ENCODE measurements at regions not wholly inside any gene's neighbourhood (a gene's known extent, or its start where the extent isn't known, plus 50 kb on each side); places are given as distances from the start of the nearest gene placed in this dataset.
A peak's percentile ranks its signal among the peaks of the same experiment; 100 is the strongest.

GRCh38 chr18:73690222-73690621, 457.4 kb downstream of the FBXO15 start:
- H3K4me2 ChIP-seq (ENCODE audit: low read length): peak overlapping the region; percentile 61
- no peaks in the 10 kb centered on the region for H4K20me1 ChIP-seq (ENCODE audit: insufficient read depth, low read length)
- no peak overlapping the region for H3K9ac ChIP-seq (ENCODE audit: low read length)
- no peak overlapping the region for H3K4me3 ChIP-seq (ENCODE audit: low read length)
- TF ChIP-seq EZH2phosphoT487 (IDR thresholded peaks at IDR 0.05; ENCODE audit: low read depth) (no peak), CTCF (IDR thresholded peaks at IDR 0.05; ENCODE audit: low read depth, low read length) (no peak)
- peaks cover 19% of the 10 kb centered on the region for H3K4me1 ChIP-seq (ENCODE audit: low read length)
- no peaks in the 10 kb centered on the region for H3K36me3 ChIP-seq (replicated peaks; ENCODE audit: low read depth, low read length)
- H3K9me3 ChIP-seq (ENCODE audit: insufficient read depth, low read length): no peaks in the 10 kb centered on the region
- no peak overlapping the region for H3K27ac ChIP-seq (ENCODE audit: low read length)
- no peaks in the 10 kb centered on the region for H3K79me2 ChIP-seq (ENCODE audit: low read length)
- H2AFZ ChIP-seq (ENCODE audit: low read depth, low read length): no peak overlapping the region
- peaks cover 3% of the 10 kb centered on the region; the same call in 1 of the 2 replicates for H3K27me3 ChIP-seq (ENCODE audit: low read depth, low read length)

- H3K4me3 ChIP-seq (ENCODE audit: low read length): peak overlapping the region; percentile 13
- H3K27ac ChIP-seq (ENCODE audit: low read length): no peak overlapping the region
Observed at GRCh38 chr18:73688851-73689711, 458.6 kb downstream of the FBXO15 start.

DNA sequence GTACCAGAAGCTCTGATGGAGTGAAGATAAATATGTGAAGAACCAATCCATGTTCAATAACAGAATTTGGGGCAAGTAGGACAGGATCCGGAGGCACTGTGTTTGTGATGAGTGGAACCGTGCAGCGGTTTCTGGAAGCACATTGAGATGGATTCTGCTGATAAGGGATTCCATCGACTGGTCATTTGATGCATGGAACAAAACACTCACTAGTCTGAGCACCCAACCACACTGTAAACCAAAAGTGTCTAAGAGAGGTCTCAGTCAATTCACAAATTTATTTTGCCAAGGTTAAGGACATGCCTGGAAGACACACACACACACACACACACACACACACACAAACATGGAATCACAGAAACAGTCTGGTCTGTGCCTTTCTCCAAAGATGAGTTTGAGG, 459.5 kb downstream of the FBXO15 start:
- no peaks in the 10 kb centered on the region for H3K9me3 ChIP-seq (ENCODE audit: insufficient read depth, low read length)
- no peaks in the 10 kb centered on the region for H4K20me1 ChIP-seq (ENCODE audit: insufficient read depth, low read length)
- no peak overlapping the region for H3K27ac ChIP-seq (ENCODE audit: low read length)
- peaks cover 19% of the 10 kb centered on the region for H3K4me1 ChIP-seq (ENCODE audit: low read length)
- H3K4me2 ChIP-seq (ENCODE audit: low read length): no peak overlapping the region
- no peak overlapping the region for H2AFZ ChIP-seq (ENCODE audit: low read depth, low read length)
- H3K9ac ChIP-seq (ENCODE audit: low read length): no peak overlapping the region
- no peak overlapping the region for H3K4me3 ChIP-seq (ENCODE audit: low read length)
- TF ChIP-seq CTCF (IDR thresholded peaks at IDR 0.05; ENCODE audit: low read depth, low read length) (no peak), EZH2phosphoT487 (IDR thresholded peaks at IDR 0.05; ENCODE audit: low read depth) (no peak)
- H3K27me3 ChIP-seq (ENCODE audit: low read depth, low read length): peaks cover 3% of the 10 kb centered on the region; the same call in 1 of the 2 replicates
- no peaks in the 10 kb centered on the region for H3K36me3 ChIP-seq (replicated peaks; ENCODE audit: low read depth, low read length)
- no peaks in the 10 kb centered on the region for H3K79me2 ChIP-seq (ENCODE audit: low read length)

More at GRCh38 chr18:73688851-73689711, 458.6 kb downstream of the FBXO15 start:
- H3K4me1 ChIP-seq (ENCODE audit: low read length): peaks cover 19% of the 10 kb centered on the region
- H3K4me2 ChIP-seq (ENCODE audit: low read length): peak overlapping the region; percentile 61
- no peak overlapping the region for H3K9ac ChIP-seq (ENCODE audit: low read length)
- H2AFZ ChIP-seq (ENCODE audit: low read depth, low read length): peak overlapping the region; percentile 1; the same call in 1 of the 2 replicates
- H4K20me1 ChIP-seq (ENCODE audit: insufficient read depth, low read length): no peaks in the 10 kb centered on the region
- H3K36me3 ChIP-seq (replicated peaks; ENCODE audit: low read depth, low read length): no peaks in the 10 kb centered on the region
- peaks cover 3% of the 10 kb centered on the region; the same call in 1 of the 2 replicates for H3K27me3 ChIP-seq (ENCODE audit: low read depth, low read length)
- H3K79me2 ChIP-seq (ENCODE audit: low read length): no peaks in the 10 kb centered on the region
- no peak for TF ChIP-seq CTCF (IDR thresholded peaks at IDR 0.05; ENCODE audit: low read depth, low read length)
- no peak for TF ChIP-seq EZH2phosphoT487 (IDR thresholded peaks at IDR 0.05; ENCODE audit: low read depth)
- no peaks in the 10 kb centered on the region for H3K9me3 ChIP-seq (ENCODE audit: insufficient read depth, low read length)

DNA sequence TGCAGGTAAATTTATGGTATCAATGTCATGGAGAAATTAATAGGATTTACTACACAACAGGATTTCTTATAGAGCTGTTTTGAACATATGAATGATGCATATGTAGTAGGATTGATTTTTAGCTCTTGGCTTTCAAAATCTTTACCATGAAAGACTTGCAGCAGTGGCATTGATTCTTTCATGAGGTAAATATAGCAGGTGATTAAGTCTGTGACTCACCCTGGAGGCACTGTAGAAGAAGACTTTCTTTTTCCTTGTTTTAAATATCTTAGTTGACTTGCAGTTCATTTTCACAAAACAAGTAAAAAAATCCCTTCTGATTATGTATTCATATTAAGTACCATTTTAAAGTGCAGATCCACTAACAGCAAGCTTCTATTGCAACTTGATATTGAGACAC, 463.0 kb downstream of the FBXO15 start:
- no peak overlapping the region for H3K9ac ChIP-seq (ENCODE audit: low read length)
- H3K4me2 ChIP-seq (ENCODE audit: low read length): no peak overlapping the region
- H3K4me3 ChIP-seq (ENCODE audit: low read length): no peak overlapping the region

More for the DNA sequence above, 463.0 kb downstream of the FBXO15 start:
- Histone ChIP-seq H3K79me2 (ENCODE audit: low read length) (no peaks in the 10 kb centered on the region), H3K9me3 (ENCODE audit: insufficient read depth, low read length) (no peaks in the 10 kb centered on the region), H3K4me1 (ENCODE audit: low read length) (peaks cover 32% of the 10 kb centered on the region), H3K27me3 (ENCODE audit: low read depth, low read length) (peaks cover 3% of the 10 kb centered on the region; the same call in 1 of the 2 replicates), H2AFZ (ENCODE audit: low read depth, low read length) (no peak overlapping the region), H4K20me1 (ENCODE audit: insufficient read depth, low read length) (no peaks in the 10 kb centered on the region), H3K27ac (ENCODE audit: low read length) (no peak overlapping the region), H3K36me3 (replicated peaks; ENCODE audit: low read depth, low read length) (no peaks in the 10 kb centered on the region)
- TF ChIP-seq EZH2phosphoT487 (IDR thresholded peaks at IDR 0.05; ENCODE audit: low read depth) (no peak), CTCF (IDR thresholded peaks at IDR 0.05; ENCODE audit: low read depth, low read length) (no peak)

Data from OCI-LY3 (cell line).